ENCODE measurements at regions not wholly inside any gene's neighbourhood (a gene's known extent, or its start where the extent isn't known, plus 50 kb on each side); places are given as distances from the start of the nearest gene placed in this dataset.

- TF ChIP-seq FOXP4 (CRISPR knock-in tag; IDR thresholded peaks at IDR 0.05) (no peak), CTCF (IDR thresholded peaks at IDR 0.05) (no peak), ATF3 (CRISPR knock-in tag; conservative IDR thresholded peaks at IDR 0.05) (no peak), MAX (CRISPR knock-in tag; IDR thresholded peaks at IDR 0.05) (no peak), SMAD4 (CRISPR knock-in tag; IDR thresholded peaks at IDR 0.05) (no peak), NFE2L1 (CRISPR knock-in tag; IDR thresholded peaks at IDR 0.05) (no peak), PREB (CRISPR knock-in tag; IDR thresholded peaks at IDR 0.05; ENCODE audit: borderline replicate concordance) (no peak), ATF6 (CRISPR knock-in tag; IDR thresholded peaks at IDR 0.05) (no peak), ESRRA (CRISPR knock-in tag; IDR thresholded peaks at IDR 0.05; ENCODE audit: borderline replicate concordance) (no peak), USF2 (CRISPR knock-in tag; IDR thresholded peaks at IDR 0.05) (no peak), ATF1 (CRISPR knock-in tag; IDR thresholded peaks at IDR 0.05) (no peak), TP53 (CRISPR knock-in tag; IDR thresholded peaks at IDR 0.05) (no peak), ZNF396 (CRISPR knock-in tag; IDR thresholded peaks at IDR 0.05; ENCODE audit: borderline replicate concordance) (no peak), ATF2 (CRISPR knock-in tag; IDR thresholded peaks at IDR 0.05; ENCODE audit: borderline replicate concordance, low read depth) (no peak)
These were observed 261.7 kb downstream of the MAT2B start for GRCh38 chr5:163766936-163767670.
